ENCODE measurements at regions not wholly inside any gene's neighbourhood (a gene's known extent, or its start where the extent isn't known, plus 50 kb on each side); places are given as distances from the start of the nearest gene placed in this dataset.

DNA sequence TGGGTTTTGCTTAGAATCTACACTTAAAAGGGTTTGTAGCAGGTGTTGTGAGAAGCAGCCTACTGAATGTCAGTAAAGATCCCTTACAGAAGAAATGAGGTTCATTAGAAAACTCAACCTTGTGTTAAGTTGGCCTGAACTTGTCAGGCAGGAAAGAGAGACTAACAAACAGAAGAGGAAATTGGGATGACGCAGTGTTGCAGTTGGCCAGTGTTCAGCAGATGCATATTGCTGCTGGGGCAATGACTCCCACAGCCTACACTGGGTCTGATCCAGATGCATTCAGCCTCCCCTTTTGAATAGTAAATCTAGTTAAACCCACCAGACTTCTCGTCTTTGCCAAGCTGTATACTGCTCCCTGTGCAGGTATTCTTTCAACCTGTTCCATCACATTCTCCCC is 409.4 kb downstream of the UBE2NL start:
- Histone ChIP-seq H3K27me3 (peaks cover 35 to 90% (median 79%) of the 10 kb centered on the region in 11 experiments), H3K9me3 (replicated peaks in 1 of 11) (peaks cover 18 to 25% (median 23%) of the 10 kb centered on the region in 11 experiments), H3K9ac (no peak overlapping the region), H3K4me2 (no peak overlapping the region), H3K27ac (no peak overlapping the region), H3K4me3 (no peak overlapping the region), H3K4me1 (no peaks in the 10 kb centered on the region), H3K36me3 (no peaks in the 10 kb centered on the region), H4K20me1 (no peaks in the 10 kb centered on the region; a peak in 1 of 22 replicates)
- no peak for TF ChIP-seq Cebpa-rat (IDR thresholded peaks at IDR 0.05)

DNA sequence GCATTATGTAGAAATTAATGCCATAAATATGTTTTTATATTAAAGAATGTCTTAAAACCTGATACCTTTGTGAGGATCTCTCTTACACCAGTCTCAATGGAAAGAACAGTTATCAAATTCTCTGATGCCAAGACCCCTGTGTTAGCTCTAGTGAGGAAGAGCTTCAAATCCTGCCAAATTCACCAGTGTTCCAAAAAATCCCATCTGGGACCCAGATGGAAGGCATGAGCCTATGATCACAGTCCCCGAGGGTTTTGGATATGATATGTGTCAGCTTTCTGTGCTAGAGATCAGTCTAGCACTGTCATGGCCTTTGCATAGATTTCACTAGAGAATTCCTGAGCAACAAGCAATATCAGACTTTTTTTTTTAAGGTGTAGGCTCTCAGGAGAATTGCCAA is 412.1 kb downstream of the UBE2NL start:
- no peak overlapping the region for H3K9ac ChIP-seq
- no peak overlapping the region for H3K27ac ChIP-seq
- no peaks in the 10 kb centered on the region; a peak in 1 of 22 replicates for H4K20me1 ChIP-seq
- no peak overlapping the region for H3K4me2 ChIP-seq
- TF ChIP-seq Cebpa-rat (IDR thresholded peaks at IDR 0.05) = no peak
- no peak overlapping the region for H3K4me3 ChIP-seq
- H3K9me3 ChIP-seq (replicated peaks in 1 of 11) = peaks cover 0 to 3% (median 0%) of the 10 kb centered on the region in 11 experiments; a peak in 1 of 22 replicates
- no peaks in the 10 kb centered on the region for H3K4me1 ChIP-seq
- H3K27me3 ChIP-seq = peaks cover 53 to 96% (median 91%) of the 10 kb centered on the region in 11 experiments
- no peaks in the 10 kb centered on the region for H3K36me3 ChIP-seq

DNA sequence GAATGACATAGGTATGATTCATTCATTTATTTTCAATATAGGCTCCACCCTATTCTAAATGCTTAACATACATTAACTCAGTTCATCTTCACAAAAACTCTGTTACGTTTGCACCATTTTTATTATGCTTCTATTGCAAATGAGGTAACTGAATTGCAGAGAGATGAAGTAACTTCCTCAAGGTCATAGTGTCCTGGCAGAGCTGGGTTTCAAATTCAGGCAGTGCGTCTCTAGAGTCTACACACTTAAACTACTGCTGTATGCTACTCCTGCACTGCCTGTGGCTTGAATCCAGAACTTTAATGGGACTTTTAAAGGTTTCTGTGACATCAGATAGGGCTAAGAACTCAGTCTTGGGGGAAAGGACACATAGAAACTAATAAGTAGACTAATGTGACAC is 413.4 kb downstream of the UBE2NL start:
- H3K9ac ChIP-seq = no peak overlapping the region
- no peak overlapping the region for H3K27ac ChIP-seq
- H3K9me3 ChIP-seq (replicated peaks in 1 of 11) = no peaks in the 10 kb centered on the region
- H3K4me3 ChIP-seq = no peak overlapping the region
- TF ChIP-seq Cebpa-rat (IDR thresholded peaks at IDR 0.05) = no peak
- no peaks in the 10 kb centered on the region for H3K36me3 ChIP-seq
- no peaks in the 10 kb centered on the region; a peak in 1 of 22 replicates for H4K20me1 ChIP-seq
- H3K4me2 ChIP-seq = no peak overlapping the region
- peaks cover 62 to 97% (median 94%) of the 10 kb centered on the region in 11 experiments for H3K27me3 ChIP-seq
- H3K4me1 ChIP-seq = no peaks in the 10 kb centered on the region

DNA sequence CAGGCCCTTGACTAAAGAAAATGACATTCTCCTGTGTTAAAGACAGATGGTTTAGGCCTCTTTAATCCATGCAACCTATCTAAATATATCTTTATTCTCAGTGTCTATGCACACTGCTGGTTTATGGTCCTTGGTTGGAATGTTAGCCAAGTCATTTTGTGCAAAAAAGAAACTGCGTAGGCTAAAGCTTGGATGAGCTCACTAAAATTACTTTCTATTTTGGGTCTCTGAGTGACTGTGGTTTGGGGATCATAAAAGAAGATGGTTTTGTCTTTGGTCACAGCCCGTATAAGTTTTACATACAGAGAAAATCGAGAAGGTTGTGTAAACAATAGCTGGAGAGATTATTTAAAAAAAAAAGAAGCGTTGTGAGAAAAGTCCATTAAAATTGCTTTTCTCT is 443.6 kb downstream of the UBE2NL start:
- TF ChIP-seq Cebpa-rat (IDR thresholded peaks at IDR 0.05) = no peak
- no peaks in the 10 kb centered on the region for H3K4me1 ChIP-seq
- no peaks in the 10 kb centered on the region for H3K36me3 ChIP-seq

DNA sequence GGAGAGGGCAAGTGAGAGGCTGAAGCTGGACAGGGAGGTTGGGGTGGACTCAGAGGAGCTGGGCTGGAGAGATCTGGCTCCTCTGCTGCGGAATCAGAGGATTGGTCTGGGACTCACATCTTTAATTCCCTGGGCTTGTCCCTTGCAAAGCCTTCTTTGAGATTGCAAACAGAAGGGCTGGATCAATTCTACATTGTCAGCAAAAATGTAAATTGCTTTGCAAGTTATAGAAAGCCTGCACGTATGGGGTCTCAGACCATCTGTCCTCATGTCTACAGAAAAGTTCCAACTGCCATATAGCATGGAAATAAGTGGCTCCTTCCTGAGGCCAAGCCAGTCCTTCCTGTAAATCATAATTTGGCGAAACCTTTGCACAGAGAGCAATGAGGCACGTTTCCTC is 449.6 kb downstream of the UBE2NL start:
- Histone ChIP-seq H3K27ac (no peak overlapping the region), H3K4me3 (no peak overlapping the region), H3K9ac (no peak overlapping the region), H3K4me2 (no peak overlapping the region), H3K36me3 (no peaks in the 10 kb centered on the region), H3K27me3 (peaks cover 30 to 86% (median 80%) of the 10 kb centered on the region in 11 experiments), H3K9me3 (replicated peaks in 1 of 11) (peaks cover 0 to 13% (median 6%) of the 10 kb centered on the region in 11 experiments; a peak in 6 of 22 replicates), H3K4me1 (no peaks in the 10 kb centered on the region), H4K20me1 (no peaks in the 10 kb centered on the region; a peak in 1 of 22 replicates)
- TF ChIP-seq Cebpa-rat (IDR thresholded peaks at IDR 0.05) = no peak

More for the DNA sequence above, 443.6 kb downstream of the UBE2NL start:
- Histone ChIP-seq H3K27me3 (peaks cover 19 to 63% (median 50%) of the 10 kb centered on the region in 11 experiments), H3K27ac (no peak overlapping the region), H4K20me1 (no peaks in the 10 kb centered on the region; a peak in 1 of 22 replicates), H3K9ac (no peak overlapping the region), H3K4me3 (no peak overlapping the region), H3K4me2 (no peak overlapping the region), H3K9me3 (replicated peaks in 1 of 11) (no peaks in the 10 kb centered on the region)

DNA sequence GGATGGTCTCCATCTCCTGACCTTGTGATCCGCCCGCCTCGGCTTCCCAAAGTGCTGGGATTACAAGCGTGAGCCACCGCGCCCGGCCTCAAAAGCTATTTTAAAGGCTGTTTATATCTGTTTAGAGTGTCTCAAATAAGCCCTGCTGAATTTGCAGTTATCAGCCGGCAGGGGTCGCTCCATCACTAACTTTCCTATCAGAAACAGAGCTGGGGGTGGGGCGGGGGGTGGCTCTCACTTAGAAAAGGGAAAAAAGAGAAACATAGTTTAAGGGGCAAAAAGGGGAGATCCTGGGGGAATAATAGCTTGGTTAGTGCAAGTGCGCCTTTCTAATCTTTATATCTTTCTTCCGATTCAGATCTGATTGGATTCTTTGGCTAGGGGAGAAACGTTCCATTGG is 450.7 kb downstream of the UBE2NL start:
- Histone ChIP-seq H3K27me3 (peaks cover 30 to 87% (median 80%) of the 10 kb centered on the region in 11 experiments; a peak in 21 of 22 replicates), H3K36me3 (no peaks in the 10 kb centered on the region), H3K4me1 (no peaks in the 10 kb centered on the region), H4K20me1 (no peaks in the 10 kb centered on the region; a peak in 1 of 22 replicates), H3K4me3 (no peak overlapping the region), H3K9ac (no peak overlapping the region), H3K9me3 (replicated peaks in 1 of 11) (peaks cover 0 to 13% (median 6%) of the 10 kb centered on the region in 11 experiments; a peak in 6 of 22 replicates), H3K27ac (no peak overlapping the region), H3K4me2 (no peak overlapping the region)
- no peak for TF ChIP-seq Cebpa-rat (IDR thresholded peaks at IDR 0.05)

DNA sequence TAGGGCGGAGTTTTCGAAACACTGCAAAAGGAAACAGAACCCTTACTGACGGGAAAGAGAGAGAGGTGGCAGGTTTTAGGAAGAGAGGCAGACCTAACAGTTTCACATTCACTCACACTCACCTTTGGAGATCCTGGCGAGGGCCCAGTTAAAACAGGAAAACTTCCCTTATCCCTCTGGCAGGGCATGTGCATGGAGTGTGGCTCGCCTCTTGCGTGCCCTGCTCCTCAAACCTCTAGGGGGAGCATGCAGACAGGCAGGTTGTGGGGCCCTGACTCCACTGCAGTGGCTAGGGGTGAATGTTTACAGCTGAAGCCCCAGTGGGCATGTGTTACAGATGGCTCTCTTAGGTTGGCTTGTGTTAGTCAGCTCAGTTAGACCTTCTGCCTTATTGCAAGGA is 451.5 kb downstream of the UBE2NL start:
- TF ChIP-seq Cebpa-rat (IDR thresholded peaks at IDR 0.05) = no peak
- H3K36me3 ChIP-seq = no peaks in the 10 kb centered on the region
- peaks cover 30 to 87% (median 75%) of the 10 kb centered on the region in 11 experiments; a peak in 21 of 22 replicates for H3K27me3 ChIP-seq
- H3K4me1 ChIP-seq = no peaks in the 10 kb centered on the region
- H3K9ac ChIP-seq = no peak overlapping the region
- H3K9me3 ChIP-seq (replicated peaks in 1 of 11) = peaks cover 0 to 13% (median 6%) of the 10 kb centered on the region in 11 experiments; a peak in 6 of 22 replicates
- H3K4me2 ChIP-seq = no peak overlapping the region
- H3K4me3 ChIP-seq = no peak overlapping the region
- no peak overlapping the region for H3K27ac ChIP-seq
- H4K20me1 ChIP-seq = no peaks in the 10 kb centered on the region; a peak in 1 of 22 replicates

DNA sequence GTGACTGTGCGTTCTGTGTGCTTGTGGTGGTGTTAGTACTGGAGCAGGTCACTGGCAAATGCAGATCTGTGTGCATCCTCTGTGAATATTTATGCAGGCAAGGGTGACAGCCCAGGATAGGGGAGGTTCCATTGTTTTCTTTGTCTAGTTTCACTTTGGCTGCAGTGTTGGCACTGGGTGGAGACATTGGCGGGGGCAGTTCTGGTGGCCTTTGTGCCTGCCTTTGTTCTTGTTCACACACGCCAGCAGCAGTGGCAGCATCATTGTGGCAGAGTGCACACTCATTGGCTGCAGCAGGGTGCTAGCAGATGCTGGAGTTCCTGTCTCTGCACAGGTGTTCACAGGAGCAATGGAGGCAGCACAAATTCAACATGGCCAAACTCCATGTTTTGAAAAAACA is 495.3 kb downstream of the UBE2NL start:
- TF ChIP-seq Cebpa-rat (IDR thresholded peaks at IDR 0.05) = no peak
- no peak overlapping the region for H3K9ac ChIP-seq
- H3K36me3 ChIP-seq = no peaks in the 10 kb centered on the region
- no peaks in the 10 kb centered on the region; a peak in 2 of 22 replicates for H4K20me1 ChIP-seq
- H3K27ac ChIP-seq = no peak overlapping the region
- peaks cover 0 to 8% (median 0%) of the 10 kb centered on the region in 11 experiments; a peak in 4 of 22 replicates for H3K9me3 ChIP-seq (replicated peaks in 1 of 11)
- peaks cover 45 to 100% (median 98%) of the 10 kb centered on the region in 11 experiments; a peak in 21 of 22 replicates for H3K27me3 ChIP-seq
- no peaks in the 10 kb centered on the region for H3K4me1 ChIP-seq
- H3K4me2 ChIP-seq = no peak overlapping the region
- no peak overlapping the region for H3K4me3 ChIP-seq

DNA sequence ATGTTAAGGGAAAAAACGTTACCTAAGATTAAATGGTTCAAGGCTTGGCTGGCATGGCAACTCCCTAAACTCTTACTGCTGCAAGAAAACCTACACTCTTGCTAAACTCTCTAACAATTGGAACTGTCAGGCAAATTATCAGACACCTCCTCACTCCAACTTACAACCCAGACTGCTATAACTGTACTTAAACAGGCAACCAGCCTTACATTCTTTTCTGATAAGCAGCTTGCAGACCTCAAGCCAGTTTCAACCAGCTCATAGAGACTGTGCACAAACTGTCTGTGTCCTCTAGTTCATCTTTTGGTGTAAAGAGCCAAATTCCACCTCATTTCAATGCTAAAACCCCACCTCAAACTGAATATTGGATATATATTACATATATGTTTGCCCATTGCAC is 504.9 kb downstream of the UBE2NL start:
- Histone ChIP-seq H3K27ac (no peak overlapping the region), H3K9me3 (replicated peaks in 1 of 11) (0 out of 22 replicates have a peak, but pooled peaks cover 0 to 3% (median 0%) of the 10 kb centered on the region in 11 experiments), H3K4me3 (no peak overlapping the region), H3K4me2 (no peak overlapping the region), H3K9ac (no peak overlapping the region), H3K27me3 (peaks cover 19 to 84% (median 67%) of the 10 kb centered on the region in 11 experiments), H3K4me1 (no peaks in the 10 kb centered on the region), H3K36me3 (no peaks in the 10 kb centered on the region), H4K20me1 (no peaks in the 10 kb centered on the region; a peak in 1 of 22 replicates)
- TF ChIP-seq Cebpa-rat (IDR thresholded peaks at IDR 0.05) = no peak

All from BLaER1 treated with 17β-estradiol and CSF1 and Interleukin-3, amounts not matched to agents 10 nM and 100 nM (cell line).